Activated naive CD4-positive, alpha-beta T cell treated with Interleukin-2 at 50 U/mL for 16 hours (primary cell): ENCODE measurements at regions not wholly inside any gene's neighbourhood (a gene's known extent, or its start where the extent isn't known, plus 50 kb on each side); places are given as distances from the start of the nearest gene placed in this dataset.

Experiments
- DNase-seq: peaks from one replicate; pipeline ENCODE4 v3.0.0-alpha.2; 2020

DNA sequence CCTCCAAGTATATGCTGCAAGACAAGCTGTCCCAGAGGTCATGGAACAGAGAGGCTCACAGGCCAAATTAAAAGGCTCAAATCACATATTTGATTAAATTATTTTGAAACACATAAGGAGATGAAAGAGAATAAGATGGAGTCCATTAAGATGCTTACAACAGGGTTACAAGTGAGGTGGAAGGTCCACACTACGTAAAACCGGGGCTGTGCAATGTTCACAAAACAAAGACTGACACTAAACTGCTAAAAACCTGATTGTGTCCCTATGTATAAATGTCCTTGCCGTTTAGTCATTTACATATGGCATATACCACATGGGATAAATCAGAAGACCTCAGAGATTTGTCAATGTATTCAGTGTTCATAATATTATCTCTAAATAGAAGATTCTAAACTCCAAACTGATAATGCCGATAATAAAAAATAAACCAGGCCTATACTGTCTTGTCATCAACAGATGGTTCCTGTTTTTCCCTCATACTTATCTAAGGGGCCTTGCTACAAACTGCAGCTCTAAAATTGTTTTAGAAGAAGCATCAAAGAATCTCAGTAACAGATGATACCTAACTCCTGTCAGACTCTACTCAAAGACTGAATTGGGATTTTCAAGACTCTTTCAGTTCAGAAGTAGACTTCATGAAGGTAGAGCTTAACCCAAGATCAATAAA lies 51.8 kb upstream of the RIPOR2 start:
- DNase-seq = no peak

DNA sequence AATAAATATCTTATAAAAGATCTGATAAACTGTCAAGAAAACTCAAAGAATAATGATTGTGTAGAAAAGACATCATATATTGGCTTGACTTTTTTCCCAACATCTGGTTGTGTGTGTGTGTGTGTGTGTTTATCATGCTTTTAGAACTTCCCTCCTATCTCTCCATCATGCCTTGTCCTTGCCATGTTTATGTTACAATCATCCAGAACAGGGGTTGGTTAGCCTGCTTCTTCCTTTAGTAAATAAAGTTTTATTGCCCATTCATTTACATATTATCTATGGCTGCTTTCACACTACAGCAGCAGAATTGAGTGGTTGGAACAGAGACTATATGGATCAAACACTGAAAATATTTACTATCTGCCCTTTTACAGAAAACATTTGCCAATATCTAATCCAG lies 52.8 kb upstream of the RIPOR2 start:
- DNase-seq = no peak

DNA sequence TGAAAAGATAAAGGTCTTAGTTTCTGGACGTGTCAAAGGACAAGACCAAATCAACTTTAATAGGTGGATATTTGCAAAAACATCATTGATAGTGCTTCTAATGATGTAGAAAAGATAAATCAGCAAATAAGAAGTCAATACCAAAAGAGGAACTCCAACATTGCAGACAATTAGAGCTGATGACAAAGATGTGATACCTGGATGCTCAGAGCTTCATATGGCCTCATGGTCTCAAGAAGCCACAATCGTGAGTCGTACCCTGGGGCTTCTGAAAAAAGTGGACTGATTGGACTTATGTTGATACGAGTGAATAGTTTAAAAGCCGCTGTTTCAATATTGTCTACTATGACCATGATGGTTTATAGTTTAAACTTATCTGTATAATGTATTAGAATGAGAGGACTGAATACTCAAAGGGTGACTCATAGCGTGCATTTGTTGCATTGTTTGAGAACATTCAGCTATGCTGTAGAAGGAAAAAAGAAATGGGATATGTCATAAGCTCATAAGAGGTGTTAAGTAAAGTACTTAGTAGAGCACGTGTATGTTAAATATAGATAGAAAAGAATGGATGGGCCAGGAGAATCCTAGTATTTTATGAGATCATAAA lies 54.6 kb upstream of the RIPOR2 start:
- no peak for DNase-seq

DNA sequence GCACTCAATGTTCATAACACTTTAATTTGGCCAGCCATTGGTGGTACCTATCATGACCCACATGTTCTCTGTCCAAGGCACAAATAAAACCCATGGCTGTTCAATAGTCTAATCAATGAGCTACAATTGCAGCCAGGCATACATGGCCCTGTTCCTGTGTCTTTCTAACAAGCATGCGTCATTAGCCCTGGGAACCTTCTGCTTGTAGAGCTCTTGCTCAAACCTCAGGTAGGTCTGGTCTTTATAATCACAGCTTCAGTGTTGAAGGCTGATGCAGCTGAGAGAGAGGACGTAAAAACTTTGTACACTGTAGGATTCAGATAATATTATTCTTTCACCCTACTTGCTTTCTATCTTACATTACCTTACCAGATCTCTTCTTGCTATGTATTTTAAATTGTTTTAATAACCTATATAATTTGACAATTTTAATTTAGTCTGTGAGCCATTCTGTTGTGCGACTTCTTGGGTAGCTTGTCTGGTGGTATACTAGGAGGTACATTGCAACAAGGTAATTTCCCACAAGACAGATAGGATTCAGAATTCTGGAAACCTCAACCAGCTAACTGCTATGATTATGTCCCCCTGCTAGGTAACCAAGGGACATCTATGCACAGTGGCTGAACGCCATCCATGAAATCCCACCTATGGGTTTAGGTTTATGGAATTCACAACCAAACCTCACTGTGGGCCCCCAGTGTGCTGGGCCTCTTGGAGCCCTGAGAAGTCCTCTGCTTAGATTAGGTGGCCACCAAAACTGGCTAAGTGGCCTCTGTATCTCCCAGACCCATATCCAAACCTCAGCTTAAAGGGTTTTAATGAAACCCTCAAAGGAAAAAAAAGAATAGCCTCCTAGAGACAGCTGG lies 55.4 kb upstream of the RIPOR2 start:
- no peak for DNase-seq

DNA sequence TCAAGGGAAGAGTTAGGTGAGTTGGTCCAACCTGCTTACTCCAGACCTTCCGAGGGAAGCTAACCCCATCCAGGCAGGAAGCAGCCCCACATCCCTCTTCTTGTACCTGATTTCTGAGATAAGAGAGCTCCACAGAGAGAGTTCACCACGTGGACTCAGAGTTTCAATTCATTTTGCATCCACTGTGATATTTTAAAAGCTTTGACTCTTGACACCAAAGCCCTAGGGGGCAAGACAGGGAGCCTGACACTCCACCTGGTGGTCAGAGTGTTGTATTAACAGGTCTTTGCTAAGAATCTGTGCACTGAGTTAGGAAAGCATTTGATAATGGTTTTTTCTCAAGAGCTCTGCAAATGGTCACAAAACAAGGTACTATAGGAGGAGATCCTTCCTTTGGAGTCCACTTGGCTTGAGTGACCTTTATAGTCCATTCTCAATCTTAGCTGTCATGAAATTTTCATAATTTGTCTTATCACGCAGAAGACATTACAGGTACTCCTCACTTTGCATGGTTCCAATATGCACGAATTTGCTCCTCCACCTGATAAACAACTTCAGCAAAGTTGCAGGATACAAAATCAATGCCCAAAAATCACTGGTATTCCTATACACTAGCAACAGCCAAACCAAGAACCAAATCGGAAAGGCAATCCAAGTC lies 56.2 kb upstream of the RIPOR2 start:
- DNase-seq = peak; percentile 72

DNA sequence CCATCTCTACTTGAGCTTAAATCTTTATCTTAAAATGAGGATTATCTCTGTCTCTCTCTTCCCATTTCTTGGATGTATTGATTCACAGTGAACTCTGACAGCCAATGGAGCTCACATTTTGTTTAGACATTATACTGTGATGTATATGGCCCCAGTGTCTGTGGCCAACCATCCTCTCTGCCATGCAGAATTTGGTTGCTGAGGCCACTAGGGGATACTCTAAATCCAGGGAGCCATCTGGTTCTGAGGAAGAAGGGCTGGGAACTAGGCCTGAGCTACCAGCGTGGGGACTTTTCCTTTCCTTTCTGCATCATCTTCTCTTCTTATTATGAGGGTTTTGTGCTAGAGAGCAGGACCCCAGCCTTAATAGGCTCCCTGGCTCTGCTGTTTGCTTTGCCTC lies 59.1 kb upstream of the RIPOR2 start:
- no peak for DNase-seq

DNA sequence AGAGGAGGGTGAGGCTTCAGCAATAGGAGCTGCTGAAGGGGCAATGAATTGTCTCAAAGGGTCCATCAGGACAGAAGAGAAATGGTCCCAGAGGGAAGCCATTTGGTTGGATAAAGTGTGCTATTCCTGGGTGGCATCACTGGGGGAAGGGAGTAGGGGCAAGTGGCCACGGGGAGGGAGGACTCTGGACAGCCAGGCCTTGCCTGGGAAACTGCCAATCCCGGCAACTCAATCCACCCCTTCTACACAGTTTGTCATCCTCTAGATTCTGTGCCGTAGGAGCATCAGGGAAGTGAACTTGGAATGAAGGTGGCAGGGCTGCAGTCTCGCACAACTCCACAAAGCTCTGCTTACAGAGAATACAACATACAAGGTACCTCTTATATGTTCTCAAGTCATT lies 59.5 kb upstream of the RIPOR2 start:
- DNase-seq = no peak

DNA sequence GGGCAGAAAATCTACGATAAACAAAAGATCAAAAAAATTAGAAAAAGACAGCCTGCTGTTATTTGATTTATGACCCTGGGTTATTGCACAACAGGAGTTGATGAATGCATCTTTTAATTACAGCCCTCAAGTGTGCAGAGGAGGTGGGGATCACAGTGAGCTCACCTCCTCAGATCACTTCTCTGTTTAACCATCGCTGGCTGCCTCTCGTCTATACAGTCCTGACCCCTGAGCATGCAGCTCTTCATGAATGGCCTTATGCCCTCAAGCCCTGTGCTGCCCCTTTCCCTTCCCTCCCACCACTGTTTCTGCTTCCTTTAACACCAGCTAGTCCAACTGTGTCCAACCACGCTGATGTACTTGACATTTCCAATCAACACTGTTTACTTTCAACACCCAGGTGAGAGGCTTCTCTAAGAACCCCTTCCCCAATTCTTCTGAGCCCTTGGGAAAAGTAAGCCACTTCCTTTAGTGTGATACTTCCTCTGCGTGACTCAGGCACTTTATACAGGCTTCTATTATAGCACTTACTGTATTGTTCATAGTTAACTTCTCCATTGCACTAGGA lies 60.6 kb upstream of the RIPOR2 start:
- DNase-seq = no peak

DNA sequence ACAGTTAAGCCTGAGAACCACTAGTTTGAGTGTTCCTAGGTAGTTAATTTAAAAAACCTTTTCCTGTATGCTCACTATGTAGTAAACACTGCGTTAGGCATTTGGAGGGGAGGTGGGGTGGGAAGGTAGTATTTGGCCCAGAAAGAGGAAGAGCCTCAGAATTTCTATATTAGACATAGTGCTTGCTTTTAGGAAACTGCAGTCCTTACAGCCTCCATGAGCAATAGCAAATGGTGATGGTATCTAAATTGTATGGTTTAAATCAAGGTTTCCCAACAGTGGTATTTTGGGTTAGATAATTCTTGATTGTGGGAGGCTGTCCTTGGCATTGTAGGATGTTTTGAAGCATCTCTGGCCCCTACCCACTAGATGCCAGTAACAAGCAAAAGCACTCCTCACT lies 61.5 kb upstream of the RIPOR2 start:
- DNase-seq = no peak

DNA sequence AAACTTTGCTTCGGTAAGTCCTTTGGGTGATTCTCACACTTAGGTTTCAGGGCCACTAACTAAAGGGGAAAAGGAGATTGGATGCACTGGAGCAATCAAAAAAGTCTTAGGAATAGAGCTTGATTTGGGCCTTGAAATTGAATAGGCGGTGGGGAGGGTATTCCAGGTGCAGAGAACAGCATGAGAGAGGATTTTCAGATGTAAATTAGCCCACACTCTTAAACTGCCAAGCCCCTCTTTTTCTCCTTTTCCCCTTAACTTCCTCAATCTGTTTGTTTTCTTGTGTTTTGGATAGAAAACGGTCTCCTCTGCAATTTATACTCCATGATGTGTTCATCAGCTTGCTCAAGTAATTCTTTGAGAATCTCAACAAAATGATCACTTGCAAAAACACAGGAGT lies 62.1 kb upstream of the RIPOR2 start:
- DNase-seq = no peak

DNA sequence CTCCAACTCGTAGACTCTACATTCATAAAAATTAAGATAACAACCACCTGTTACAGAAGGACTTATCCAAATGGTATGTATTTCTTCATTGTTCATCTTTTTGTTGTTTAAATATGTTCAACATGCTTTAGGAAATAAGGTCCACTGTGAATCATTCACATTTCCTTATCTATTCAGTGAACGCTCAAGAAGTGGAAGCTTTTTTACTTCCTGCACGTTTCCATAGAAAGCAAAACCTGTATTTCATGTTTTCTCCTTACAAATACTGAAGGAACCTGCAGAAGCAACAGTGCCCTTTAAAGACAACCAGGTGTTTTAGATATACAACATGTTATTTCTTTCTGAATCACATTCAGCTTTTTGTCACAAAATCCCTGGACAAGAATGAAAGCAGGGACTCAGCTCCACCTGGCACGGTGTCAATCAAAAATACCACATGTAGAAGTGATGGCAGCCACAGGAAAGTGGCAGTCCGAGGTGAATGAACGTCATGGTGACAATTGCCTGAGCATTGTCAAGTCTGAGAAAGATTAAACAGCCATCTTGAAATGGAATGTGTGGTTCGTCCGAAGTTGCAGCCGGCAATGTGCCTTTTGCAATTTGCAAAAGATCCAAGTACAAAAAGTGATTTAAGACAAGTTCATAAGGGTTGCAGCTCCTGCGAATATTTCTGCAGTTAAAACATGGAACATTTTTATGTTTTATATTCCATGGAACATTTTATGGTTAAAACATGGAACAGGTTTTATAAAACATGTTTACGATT lies 66.7 kb upstream of the RIPOR2 start:
- DNase-seq = no peak

DNA sequence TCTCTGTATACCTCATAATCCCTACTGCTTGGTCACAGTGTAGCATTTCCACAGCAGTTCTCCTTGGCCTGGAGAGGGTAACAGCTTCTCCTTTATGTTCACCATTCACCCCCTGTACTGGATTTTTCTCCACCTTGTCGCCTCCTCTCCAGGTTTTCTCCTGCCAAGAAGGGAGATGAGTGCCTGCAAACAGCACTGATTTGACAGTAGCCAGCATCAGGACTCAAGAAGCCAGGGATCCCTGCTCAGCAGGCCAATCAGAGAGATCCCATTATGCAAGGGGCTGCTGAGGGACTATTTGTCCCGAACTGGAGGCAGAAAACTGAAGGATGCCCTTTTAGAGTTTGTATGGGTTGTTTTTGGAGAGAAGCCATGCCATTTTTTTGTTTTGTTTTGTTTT lies 68.6 kb upstream of the RIPOR2 start:
- DNase-seq = no peak

DNA sequence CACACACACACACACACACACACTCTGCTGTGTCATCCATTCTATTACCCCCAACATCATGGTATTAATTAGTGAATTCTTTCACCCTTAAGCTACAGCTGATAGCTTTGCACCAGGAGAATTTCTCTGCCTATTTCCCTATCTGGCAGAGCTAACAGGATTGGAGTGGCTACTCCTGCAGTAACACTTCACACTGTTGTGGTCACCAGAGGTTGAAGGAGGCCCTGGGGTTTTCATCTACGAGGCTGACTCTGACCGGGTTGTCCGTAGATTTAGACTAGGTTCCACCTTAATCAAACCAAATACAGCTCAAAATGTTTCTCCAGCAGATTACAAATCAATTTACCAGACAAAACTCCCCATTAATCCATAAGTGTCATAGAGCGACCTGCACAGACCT lies 69.2 kb upstream of the RIPOR2 start:
- no peak for DNase-seq

DNA sequence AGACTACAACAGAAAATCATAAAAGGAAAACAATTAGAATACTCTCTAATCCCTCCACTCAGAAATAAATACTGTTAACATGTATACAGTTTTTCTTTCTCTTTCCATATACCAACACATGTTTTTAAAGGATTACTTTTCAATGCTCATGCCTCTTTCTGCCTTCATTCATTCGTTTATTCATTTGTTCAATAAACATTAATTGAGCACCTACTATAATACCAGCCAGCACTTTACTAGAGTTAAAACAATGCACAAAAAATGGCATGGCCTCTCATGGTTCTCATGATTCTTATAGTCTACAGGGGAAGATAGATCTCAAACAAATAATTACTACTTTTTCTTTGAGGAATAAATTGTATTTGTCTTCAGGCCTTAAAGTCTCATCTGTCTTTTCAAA lies 70.3 kb upstream of the RIPOR2 start:
- no peak for DNase-seq

DNA sequence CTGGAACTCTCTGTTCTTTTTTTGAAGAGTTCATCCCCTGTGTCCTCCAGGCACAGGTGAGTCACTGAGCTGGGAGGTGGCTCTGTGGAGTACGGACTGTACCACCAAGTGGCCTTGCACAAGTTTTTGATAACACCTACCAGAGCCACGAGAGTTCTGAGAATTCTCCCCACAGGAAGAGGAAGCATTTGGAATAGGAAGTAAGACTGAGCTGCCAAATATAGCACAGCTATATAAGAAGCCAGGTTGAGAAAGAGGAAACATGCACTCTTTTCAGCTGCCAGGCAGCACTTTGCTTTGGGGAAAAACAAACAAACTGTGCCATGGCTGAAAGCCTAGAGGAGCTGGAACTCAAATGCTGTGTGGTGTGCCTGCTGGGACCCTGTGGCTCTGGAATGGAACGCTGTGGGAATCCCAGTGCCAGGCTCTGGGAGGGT lies 70.8 kb upstream of the RIPOR2 start:
- no peak for DNase-seq

DNA sequence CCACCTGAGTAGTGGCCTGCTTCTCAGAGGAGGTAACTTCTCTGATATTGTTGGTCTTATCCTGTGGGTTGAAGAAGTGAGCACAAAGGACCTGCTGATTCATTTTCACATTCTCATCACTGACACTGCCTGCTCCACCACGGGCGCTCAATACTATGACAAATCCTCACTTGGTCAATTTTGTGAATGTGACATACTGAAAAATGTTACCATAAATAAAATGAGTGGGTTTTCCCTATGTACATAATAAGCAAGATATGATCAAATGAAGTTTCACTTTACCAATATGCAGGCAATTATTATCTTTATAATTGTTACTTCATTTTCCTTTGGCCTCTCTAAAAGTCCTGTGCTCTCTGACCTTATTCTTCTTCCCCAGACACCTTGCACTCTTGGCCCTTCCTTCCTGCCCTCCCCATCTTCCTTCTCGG lies 71.5 kb upstream of the RIPOR2 start:
- DNase-seq = peak; percentile 58

DNA sequence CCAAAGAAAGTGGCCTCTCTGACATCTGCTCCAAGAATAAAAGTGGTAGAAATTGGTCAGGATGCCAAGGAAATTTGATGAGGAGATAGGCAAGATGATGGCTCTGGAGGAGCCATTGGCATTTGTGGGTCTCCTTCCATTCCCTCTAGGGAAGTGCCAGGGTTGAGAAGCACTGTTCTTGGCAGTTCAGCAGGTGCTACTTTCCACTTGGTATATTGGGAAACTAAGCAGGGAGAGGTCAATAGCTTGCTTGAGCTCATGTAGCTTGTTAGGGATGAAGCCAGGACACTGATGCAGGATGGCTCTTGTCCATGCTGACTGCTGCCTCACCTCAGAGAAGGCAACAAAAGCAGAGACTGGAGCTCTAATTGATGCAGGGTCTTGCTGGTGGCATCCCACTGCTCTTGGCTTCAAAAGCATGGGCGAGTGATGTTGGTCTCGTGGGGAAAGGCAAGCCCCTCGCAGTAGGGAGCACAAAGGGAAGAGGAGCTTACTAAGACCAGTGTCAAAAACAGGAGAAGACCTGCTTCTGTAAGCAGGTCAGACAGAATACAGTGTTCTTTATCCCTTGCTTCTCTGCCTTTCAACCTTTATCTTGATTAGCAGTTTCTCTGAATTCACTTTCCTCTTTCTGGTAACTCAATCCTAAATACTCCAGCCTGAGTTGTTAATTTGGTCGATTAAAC lies 73.1 kb upstream of the RIPOR2 start:
- no peak for DNase-seq

DNA sequence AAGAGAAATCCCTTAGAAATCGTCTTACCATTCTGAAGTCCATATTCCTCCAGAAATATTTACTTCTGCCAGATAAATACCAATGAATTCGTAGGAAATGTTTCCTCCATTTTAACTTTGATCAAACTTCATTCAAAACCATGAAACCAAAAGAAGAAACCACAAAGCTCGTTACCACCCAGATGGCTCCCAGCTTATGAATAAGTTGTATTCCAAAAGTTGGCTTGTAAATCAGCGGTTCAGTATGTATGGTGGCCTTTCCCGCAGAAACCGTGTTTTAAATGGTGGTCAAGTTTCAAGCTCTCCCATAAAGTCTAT lies 73.6 kb upstream of the RIPOR2 start:
- DNase-seq = no peak

DNA sequence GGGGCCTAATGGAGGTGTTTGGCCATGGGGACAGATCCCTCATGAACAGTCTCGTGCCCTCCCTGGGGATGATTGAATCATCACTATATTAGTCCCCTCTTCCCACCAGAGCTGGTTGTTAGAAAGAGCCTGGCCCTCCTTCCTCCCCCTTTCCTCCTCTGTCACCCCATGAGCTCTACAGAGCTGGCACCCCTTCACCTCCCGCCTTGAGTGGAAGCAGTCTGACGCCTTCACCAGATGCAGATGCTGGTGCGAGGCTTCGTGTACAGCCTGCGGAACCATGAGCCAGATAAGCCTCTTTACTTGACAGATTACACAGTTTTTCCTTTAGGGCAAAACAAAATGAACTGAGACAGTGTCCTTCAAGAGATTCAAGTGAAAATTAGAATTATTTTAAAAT lies 74.4 kb upstream of the RIPOR2 start:
- DNase-seq = no peak

DNA sequence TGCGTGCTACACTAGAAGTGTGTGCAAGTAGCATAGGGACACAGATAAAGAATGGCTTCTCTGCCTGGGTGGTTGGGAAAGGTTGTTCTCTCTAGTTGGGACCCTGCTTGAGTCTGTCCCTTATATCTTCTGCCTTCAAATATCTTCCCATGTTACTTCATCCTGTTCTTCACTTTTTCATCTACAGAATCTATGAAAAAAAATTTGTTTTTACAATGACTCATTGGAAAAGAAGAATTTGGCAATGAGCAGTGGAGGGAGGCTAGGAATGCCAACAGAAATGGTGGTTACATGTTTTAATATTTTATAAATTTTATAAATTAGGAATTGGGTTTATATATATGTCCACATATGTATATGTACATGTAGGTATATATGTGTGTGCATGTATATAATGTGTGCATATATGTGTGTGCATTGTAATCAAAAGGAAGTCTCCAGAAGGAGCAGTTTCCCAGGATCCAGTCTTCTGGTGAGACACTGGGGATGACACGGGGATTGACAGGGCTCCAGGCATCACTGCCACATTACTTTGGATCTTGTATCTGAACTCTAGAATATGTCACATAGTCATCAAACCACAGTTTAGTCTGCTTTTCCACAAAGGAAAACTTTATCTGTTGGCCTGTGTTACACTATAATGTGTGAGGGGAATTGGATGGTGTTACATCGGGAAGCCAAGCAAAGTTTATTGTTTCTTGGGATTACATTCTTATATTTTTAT lies 75.3 kb upstream of the RIPOR2 start:
- no peak for DNase-seq

DNA sequence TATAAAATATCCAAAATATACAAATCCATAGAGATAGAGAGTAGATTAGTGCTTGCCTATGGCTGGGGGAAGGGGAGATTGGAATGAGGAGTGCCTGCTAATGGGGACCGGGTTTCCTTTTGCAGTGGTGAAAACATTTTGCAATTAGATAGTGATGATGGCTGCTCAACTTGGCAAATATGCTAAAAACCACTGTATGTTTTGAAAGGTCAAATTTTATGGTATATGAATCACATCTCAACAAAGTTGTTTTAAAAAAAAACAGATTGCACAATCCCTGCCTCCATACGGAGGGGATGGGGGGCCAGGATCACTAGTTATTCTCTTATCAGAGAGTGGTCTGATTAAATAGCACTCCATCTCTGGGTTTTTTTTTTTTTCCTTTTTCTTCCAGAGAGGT lies 76.9 kb upstream of the RIPOR2 start:
- no peak for DNase-seq
